GM19043 (cell line): ENCODE measurements at regions not wholly inside any gene's neighbourhood (a gene's known extent, or its start where the extent isn't known, plus 50 kb on each side); places are given as distances from the start of the nearest gene placed in this dataset.
A peak's percentile ranks its signal among the peaks of the same experiment; 100 is the strongest.

Experiments
- ATAC-seq: cut with Tn5 transposase; IDR thresholded peaks from one replicate; pipeline ENCODE4 v1.9.1; 2021; ENCODE audit warnings: low read depth; ENCODE audit not compliant: unreplicated experiment

- ATAC-seq: peak; percentile 90
These were observed 697.5 kb upstream of the CBLB start for GRCh38 chr3:106566277-106566676.

- ATAC-seq: no peak
These were observed 701.6 kb upstream of the CBLB start for GRCh38 chr3:106570426-106570825.

GRCh38 chr3:106573605-106574004 is 704.8 kb upstream of the CBLB start:
- ATAC-seq: no peak

GRCh38 chr3:106575029-106575428 is 706.2 kb upstream of the CBLB start:
- no peak for ATAC-seq

- no peak for ATAC-seq
These were observed 708.4 kb upstream of the CBLB start for GRCh38 chr3:106577241-106577640.

- ATAC-seq: no peak
These were observed 710.1 kb upstream of the CBLB start for GRCh38 chr3:106578911-106579310.

- no peak for ATAC-seq
These were observed 713.3 kb upstream of the CBLB start for GRCh38 chr3:106582151-106582550.

- no peak for ATAC-seq
These were observed 718.7 kb upstream of the CBLB start for GRCh38 chr3:106587551-106587950.

GRCh38 chr3:106588739-106589138 is 719.9 kb upstream of the CBLB start:
- no peak for ATAC-seq

GRCh38 chr3:106589311-106589942 is 720.6 kb upstream of the CBLB start:
- no peak for ATAC-seq

GRCh38 chr3:106590216-106590615 is 721.4 kb upstream of the CBLB start:
- no peak for ATAC-seq

GRCh38 chr3:106593381-106593780 is 724.6 kb upstream of the CBLB start:
- ATAC-seq: no peak

GRCh38 chr3:106609666-106610301 is 741.0 kb upstream of the CBLB start:
- peak; percentile 73 for ATAC-seq

GRCh38 chr3:106610362-106610959 is 741.6 kb upstream of the CBLB start:
- ATAC-seq: no peak

GRCh38 chr3:106611116-106611515 is 742.3 kb upstream of the CBLB start:
- no peak for ATAC-seq

- ATAC-seq: no peak
These were observed 743.0 kb upstream of the CBLB start for GRCh38 chr3:106611841-106612240.

GRCh38 chr3:106616556-106616955 is 747.7 kb upstream of the CBLB start:
- no peak for ATAC-seq

GRCh38 chr3:106617276-106617675 is 748.5 kb upstream of the CBLB start:
- ATAC-seq: no peak

GRCh38 chr3:106620646-106621045 is 751.8 kb upstream of the CBLB start:
- ATAC-seq: no peak

GRCh38 chr3:106624154-106624553 is 753.1 kb upstream of the CCDC54 start:
- no peak for ATAC-seq

- ATAC-seq: no peak
These were observed 748.8 kb upstream of the CCDC54 start for GRCh38 chr3:106628407-106628806.

GRCh38 chr3:106629215-106629832 is 747.9 kb upstream of the CCDC54 start:
- ATAC-seq: peak; percentile 74
